GM21576 (cell line): ENCODE measurements at regions not wholly inside any gene's neighbourhood (a gene's known extent, or its start where the extent isn't known, plus 50 kb on each side); places are given as distances from the start of the nearest gene placed in this dataset.
"Not testable (repeated sequence)": the region's sequence is repeated elsewhere in the genome, so short reads cannot be mapped to it uniquely, and the experiment has no call there.

Source experiments
- ATAC-seq: cut with Tn5 transposase; IDR thresholded peaks from one replicate; pipeline ENCODE4 v1.9.1; 2021; ENCODE audit warnings: mild to moderate bottlenecking, moderate library complexity; ENCODE audit not compliant: unreplicated experiment

- no peak for ATAC-seq
Measured at GRCh38 chr10:29882766-29883165, 176.6 kb downstream of the JCAD start.

- no peak for ATAC-seq
Measured at GRCh38 chr10:29881811-29882210, 177.6 kb downstream of the JCAD start.

GRCh38 chr10:29881336-29881771 lies 178.0 kb downstream of the JCAD start:
- ATAC-seq = no peak

GRCh38 chr10:29880856-29881255 lies 178.5 kb downstream of the JCAD start:
- ATAC-seq = no peak

- ATAC-seq = no peak
Measured at GRCh38 chr10:29879862-29880261, 179.5 kb downstream of the JCAD start.

GRCh38 chr10:29878492-29878891 lies 180.9 kb downstream of the JCAD start:
- no peak for ATAC-seq

GRCh38 chr10:29877793-29878491 lies 181.4 kb downstream of the JCAD start:
- ATAC-seq = no peak

- no peak for ATAC-seq
Measured at GRCh38 chr10:29876008-29876555, 183.3 kb downstream of the JCAD start.

GRCh38 chr10:29874606-29875269 lies 184.6 kb downstream of the JCAD start:
- ATAC-seq = no peak

- ATAC-seq = no peak
Measured at GRCh38 chr10:29873941-29874484, 185.4 kb downstream of the JCAD start.

- ATAC-seq = no peak
Measured at GRCh38 chr10:29870522-29871044, 188.8 kb downstream of the JCAD start.

GRCh38 chr10:29869593-29869992 lies 189.8 kb downstream of the JCAD start:
- no peak for ATAC-seq

GRCh38 chr10:29866356-29866755 lies 193.0 kb downstream of the JCAD start:
- ATAC-seq = no peak

GRCh38 chr10:29865700-29866355 lies 193.6 kb downstream of the JCAD start:
- ATAC-seq = no peak

GRCh38 chr10:29862923-29863614 lies 196.3 kb downstream of the JCAD start:
- no peak for ATAC-seq

GRCh38 chr10:29861811-29862505 lies 197.4 kb downstream of the JCAD start:
- no peak for ATAC-seq

- ATAC-seq = not testable (repeated sequence)
Measured at GRCh38 chr10:29861231-29861630, 198.2 kb downstream of the JCAD start.

- no peak for ATAC-seq
Measured at GRCh38 chr10:29860166-29860565, 199.2 kb downstream of the JCAD start.

- ATAC-seq = no peak
Measured at GRCh38 chr10:29859521-29860130, 199.8 kb downstream of the JCAD start.
